H4 (cell line): ENCODE measurements at regions not wholly inside any gene's neighbourhood (a gene's known extent, or its start where the extent isn't known, plus 50 kb on each side); places are given as distances from the start of the nearest gene placed in this dataset.

Experiments
- DNase-seq: peaks from one replicate; pipeline ENCODE4 v3.0.0-alpha.2; 2015; ENCODE audit warnings: low spot score

DNA sequence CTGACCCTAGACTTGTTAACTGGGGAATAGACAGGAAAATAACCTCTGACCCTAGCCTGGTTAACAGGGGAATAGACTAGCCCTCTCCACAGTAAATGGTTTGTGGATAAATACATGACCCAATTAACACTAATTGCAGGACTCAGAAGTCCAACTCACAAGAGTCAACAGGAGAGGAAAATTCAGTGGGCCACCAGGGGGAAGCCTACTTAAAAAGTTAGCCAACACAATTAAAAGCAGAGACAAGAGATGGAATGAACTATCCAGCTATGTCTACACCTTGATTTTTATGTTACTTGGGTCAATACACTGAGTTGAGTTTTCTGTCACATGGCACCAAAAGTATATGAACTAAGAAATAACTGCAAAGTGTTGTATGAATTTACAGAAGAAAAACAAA, 158.8 kb upstream of the SLC39A10 start:
- no peak for DNase-seq

DNA sequence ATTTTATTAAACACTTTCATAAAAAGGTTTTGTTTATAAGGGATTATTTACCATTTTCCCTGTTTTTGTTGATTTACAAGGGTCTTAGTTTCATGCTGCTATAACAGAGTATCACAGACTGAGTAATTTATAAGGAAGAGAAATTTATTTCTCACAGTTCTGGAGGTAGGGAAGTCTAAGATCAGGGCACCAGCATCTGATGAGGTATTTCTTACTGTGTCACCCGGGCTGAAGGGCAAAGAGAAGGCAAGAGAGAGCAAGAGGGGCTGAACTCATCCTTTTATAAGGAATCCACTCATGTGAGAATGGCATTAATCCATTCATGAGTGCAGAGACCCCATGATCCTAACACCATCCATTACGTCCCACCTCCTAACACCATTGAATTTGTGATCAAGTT, 160.0 kb upstream of the SLC39A10 start:
- DNase-seq = no peak

DNA sequence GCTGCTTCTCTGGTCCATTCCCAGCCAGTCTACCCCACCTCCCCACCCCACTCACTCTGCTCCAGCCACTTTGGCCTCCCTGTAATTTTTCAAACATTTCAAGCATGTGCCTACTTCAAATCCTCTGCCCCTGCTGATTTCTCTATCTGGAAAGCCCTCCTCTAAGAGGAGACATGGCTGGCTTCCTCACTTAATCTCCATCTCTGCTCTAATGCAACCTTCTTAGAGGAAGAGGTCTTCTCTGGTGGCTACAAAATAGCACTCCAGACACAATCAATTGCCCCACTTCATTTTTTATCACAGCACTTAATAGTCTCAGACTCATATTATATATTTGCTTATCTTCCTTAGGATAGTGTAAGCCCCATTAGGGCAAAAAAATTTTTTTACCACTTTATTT, 161.1 kb upstream of the SLC39A10 start:
- DNase-seq = no peak

DNA sequence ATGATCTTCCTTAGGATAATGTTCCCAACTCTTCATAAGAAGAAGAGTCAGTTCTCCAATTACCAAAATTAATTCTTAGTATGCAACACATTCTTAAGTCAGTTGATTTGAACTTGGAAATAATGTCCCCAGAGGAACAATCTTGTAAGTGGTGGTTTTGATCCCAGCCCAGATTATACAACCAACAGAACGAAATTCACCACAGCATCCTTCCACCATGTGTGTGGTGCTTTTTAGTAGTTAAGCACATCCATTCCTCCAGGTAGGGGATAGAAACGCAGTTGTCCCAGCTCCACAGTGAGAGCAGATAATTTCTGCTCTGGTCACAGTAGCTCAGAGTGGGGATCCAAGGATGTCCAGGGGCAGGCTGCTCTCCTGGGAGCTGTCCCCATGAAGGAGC, 161.7 kb upstream of the SLC39A10 start:
- DNase-seq = no peak

- DNase-seq = no peak
Observed at GRCh38 chr2:195494451-195494850, 162.6 kb upstream of the SLC39A10 start.

- DNase-seq = no peak
Observed at GRCh38 chr2:195493416-195493815, 163.6 kb upstream of the SLC39A10 start.

GRCh38 chr2:195490319-195490718, 166.7 kb upstream of the SLC39A10 start:
- no peak for DNase-seq

GRCh38 chr2:195489101-195489500, 167.9 kb upstream of the SLC39A10 start:
- no peak for DNase-seq

DNA sequence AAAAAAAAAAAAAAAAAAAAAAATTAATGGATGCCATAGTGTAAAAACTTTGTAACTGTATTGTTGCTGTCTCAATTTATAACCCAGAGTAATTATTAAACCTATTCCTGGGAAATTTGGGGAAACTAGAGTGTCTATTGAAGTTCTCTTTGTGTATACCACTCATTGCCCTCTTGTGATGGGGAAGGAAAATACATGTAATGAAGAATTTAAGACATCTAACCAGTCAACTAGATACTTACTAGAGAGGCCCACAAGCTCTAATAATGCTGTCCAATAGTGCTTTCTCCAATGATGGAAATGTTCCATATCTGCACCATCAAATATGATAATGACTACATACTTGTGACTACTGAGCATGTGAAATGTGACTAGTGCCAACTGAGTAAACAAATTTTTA, 168.5 kb upstream of the SLC39A10 start:
- no peak for DNase-seq

DNA sequence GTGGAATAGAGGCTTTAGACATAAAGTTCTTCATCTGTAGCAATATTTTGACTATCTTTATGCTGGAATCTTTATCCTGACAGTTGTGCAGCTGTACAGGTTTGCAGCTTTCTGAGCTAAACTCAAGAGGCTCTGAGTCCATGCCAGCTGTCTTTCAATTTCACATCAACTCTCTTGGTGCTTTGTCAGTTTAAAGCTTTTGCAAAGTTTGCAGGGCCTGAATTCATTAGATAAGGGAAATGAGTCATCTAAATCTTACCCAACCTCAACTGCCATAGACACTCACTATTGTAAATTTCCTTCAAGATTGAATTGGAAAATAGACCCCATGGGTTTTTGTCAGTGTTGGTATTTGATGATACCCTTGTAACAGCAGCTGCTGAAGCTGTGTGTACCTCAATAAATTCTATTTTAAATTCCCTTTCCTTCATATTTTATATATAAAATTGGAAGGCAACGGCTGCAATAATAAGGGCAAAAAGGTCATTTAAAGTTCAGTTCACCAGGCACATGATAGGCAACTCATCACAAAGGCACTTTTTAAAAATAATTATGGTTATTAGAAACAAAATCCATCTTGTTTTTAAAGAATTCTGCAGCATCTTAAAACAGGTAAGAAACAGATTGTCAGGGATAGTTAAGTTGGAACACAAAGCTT, 169.9 kb upstream of the SLC39A10 start:
- DNase-seq = peak; percentile 23

DNA sequence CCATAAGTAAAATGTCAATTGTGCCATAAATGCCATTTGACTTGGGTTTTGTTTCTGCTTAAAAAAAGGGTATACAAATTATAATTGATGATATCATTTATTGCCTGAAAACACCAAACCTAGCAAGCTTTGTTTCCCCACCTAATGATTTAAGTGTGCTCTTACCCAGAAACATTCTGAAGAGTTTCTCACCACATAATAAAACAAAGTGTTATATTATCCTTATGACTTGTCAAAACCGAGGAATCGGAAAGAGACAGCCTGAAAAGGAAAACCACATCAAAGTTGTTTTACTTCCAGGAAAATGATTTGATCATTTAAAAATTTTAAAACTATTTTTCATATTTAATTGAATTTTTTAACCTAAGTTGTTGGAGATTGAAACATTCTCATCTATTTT, 170.5 kb upstream of the SLC39A10 start:
- no peak for DNase-seq

DNA sequence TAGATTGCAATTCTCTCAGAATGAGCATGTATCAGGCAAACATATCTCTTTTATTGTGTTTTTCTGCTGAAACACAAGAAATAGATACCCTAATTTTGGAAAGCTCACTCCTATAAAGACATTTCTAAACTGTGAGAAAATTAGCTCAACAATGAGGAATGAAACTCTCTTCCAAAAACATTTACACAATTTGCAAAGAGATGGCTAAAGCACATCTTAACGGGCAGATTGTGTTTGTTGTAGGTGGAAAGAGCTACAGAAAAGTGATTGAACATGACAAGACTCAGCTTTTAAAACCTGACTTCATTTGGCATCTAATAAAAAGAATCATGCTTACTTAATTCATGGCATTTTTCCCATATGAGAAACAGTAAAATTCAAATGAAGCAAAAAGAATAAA, 175.0 kb upstream of the SLC39A10 start:
- DNase-seq = no peak

- DNase-seq = no peak
Observed at GRCh38 chr2:195480121-195480520, 176.9 kb upstream of the SLC39A10 start.

DNA sequence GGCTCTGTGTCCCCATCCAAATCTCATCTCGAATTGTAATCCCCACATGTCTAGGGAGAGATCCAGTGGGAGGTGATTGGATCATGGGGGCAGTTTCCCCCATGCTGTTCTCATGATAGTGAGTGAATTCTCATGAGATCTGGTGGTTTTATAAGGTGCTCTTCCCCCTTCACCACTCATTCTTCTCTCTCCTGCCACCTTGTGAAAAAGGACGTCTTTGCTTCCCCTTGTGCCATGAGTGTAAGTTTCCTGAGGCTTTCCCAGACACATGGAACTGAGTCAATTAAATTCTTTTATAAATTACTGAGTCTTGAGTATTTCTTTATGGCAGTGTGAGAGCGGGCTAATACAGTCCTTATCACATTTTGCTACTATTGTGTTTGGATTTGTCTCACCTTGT, 177.6 kb upstream of the SLC39A10 start:
- no peak for DNase-seq

DNA sequence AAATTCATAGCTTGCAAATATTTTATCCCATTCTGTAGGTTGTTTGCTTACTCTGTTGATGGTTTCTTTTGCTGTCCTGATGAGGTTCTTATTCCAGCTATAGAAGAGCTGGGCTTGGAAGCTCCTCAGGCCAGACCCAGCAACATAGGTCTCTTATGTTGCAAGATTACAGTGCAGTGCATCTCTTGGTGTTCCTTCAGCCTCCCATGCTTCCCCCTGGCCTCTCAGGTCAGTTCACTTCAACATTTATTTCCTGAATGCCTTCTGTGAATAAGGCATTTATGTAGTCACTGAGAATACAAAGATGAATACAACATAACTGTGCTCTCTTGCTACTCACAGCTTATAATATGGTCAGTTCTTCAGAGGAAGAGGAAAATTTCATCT, 179.0 kb upstream of the SLC39A10 start:
- no peak for DNase-seq

DNA sequence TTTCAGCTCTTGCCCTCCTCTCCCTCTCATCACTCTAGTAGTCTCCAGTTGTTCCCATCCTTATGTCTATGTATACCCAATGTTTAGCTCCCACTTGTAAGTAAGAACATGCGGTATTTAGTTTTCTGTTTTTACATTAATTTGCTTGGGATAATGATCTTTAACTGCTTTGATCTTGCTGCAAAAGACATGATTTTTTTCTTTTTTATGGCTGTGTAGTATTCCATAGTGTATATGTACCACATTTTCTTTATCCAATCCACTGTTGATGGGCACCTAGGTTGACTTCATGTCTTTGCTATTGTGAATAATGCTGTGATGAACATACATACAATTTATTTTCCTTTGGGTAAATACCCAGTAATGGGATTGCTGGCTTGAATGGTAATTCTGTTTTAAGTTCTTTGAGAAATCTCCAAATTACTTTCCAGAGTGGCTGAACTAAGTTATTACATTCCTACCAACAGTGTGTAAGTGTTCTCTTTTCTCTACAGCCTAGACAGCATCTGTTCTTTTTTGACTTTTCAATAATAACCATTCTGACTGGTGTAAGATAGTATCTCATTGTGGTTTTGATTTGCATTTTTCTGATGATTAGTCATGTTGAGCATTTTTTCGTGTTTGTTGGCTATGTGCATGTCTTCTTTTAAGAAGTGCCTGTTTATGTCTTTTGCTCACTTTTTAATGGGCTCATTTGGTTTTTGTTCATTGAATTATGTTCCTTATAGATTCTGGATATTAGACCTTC, 179.6 kb upstream of the SLC39A10 start:
- DNase-seq = peak; percentile 24

GRCh38 chr2:195475336-195475735, 181.7 kb upstream of the SLC39A10 start:
- no peak for DNase-seq

GRCh38 chr2:195473862-195474261, 183.2 kb upstream of the SLC39A10 start:
- DNase-seq = no peak

GRCh38 chr2:195472501-195473234, 184.4 kb upstream of the SLC39A10 start:
- DNase-seq = no peak

GRCh38 chr2:195471807-195472206, 185.2 kb upstream of the SLC39A10 start:
- DNase-seq = no peak

- no peak for DNase-seq
Observed at GRCh38 chr2:195471163-195471562, 185.9 kb upstream of the SLC39A10 start.

DNA sequence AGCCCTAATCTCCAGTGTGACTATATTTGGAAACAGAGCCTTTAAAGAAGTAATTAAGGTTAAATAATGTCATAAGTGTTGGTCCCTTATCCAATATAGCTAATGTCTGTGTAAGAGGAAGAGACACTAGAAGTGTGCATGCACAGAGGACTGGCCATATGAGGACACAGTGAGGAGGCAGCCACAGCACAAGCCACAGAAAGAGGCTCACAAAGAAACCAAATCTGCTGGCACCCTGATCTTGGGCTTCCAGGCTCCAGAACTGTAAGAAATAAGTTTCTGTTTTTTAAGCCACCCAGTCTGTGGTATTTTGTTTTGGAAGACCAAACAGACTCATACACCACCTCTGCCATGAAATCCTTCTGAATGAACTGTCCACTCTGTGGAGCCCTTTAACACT, 186.4 kb upstream of the SLC39A10 start:
- DNase-seq = no peak

- DNase-seq = no peak
Observed at GRCh38 chr2:195468771-195469170, 188.3 kb upstream of the SLC39A10 start.
